Keratinocyte (primary cell): ENCODE measurements at regions not wholly inside any gene's neighbourhood (a gene's known extent, or its start where the extent isn't known, plus 50 kb on each side); places are given as distances from the start of the nearest gene placed in this dataset.

Source experiments
- DNase-seq: peaks from one replicate; pipeline ENCODE4 v3.0.0-alpha.2; 2011; ENCODE audit warnings: low read depth, missing footprints, low spot score
- FAIRE-seq: peaks from 2 replicates; lab custom pipeline; 2011; peaks lifted over from hg19 to GRCh38; lab: Jason Lieb, UNC
- H2AFZ ChIP-seq: 2 replicates; pipeline ENCODE4 v1.6.0; 2012; ENCODE audit warnings: low read length, control low read depth, inconsistent platforms; ENCODE audit not compliant: control insufficient read depth
- H3K27ac ChIP-seq: 2 replicates; pipeline ENCODE4 v1.5.1; 2011; ENCODE audit warnings: low read length; ENCODE audit not compliant: control insufficient read depth, insufficient read depth
- H3K27me3 ChIP-seq: 3 replicates; pipeline ENCODE4 v1.6.0; 2011; ENCODE audit warnings: low read length; ENCODE audit not compliant: control insufficient read depth, insufficient read depth; ENCODE audit errors: extremely low read depth
- H3K36me3 ChIP-seq, 2 experiments: 2 replicates in 1 of 2; 3 replicates in 1 of 2; pipeline ENCODE4 v1.5.1; 2011; ENCODE audit warnings: low read length in 2 of 2, mild to moderate bottlenecking in 1 of 2; ENCODE audit not compliant: control insufficient read depth in 2 of 2, insufficient read depth in 2 of 2; ENCODE audit errors: extremely low read depth in 1 of 2
- H3K4me1 ChIP-seq: 3 replicates; pipeline ENCODE4 v1.5.1; 2011; ENCODE audit warnings: low read length; ENCODE audit not compliant: control insufficient read depth, insufficient read depth; ENCODE audit errors: extremely low read depth
- H3K4me2 ChIP-seq: 3 replicates; pipeline ENCODE4 v1.6.0; 2011; ENCODE audit warnings: low read depth, low read length; ENCODE audit not compliant: control insufficient read depth, insufficient read depth; ENCODE audit errors: extremely low read depth
- H3K4me3 ChIP-seq, 3 experiments: fragments of 200-600 bp in 1 of 3; sonication (generic) in 1 of 3; 2 replicates in 2 of 3; 3 replicates in 1 of 3; pipeline ENCODE4 v1.5.1; 2011 to 2016; ENCODE audit warnings: low read length in 3 of 3, mild to moderate bottlenecking in 3 of 3, control low read depth in 2 of 3, inconsistent platforms in 1 of 3, low read depth in 1 of 3, mixed read lengths in 1 of 3, mixed run types in 1 of 3, moderate library complexity in 1 of 3; ENCODE audit not compliant: control insufficient read depth in 2 of 3, insufficient read depth in 2 of 3; ENCODE audit errors: extremely low read depth in 1 of 3
- H3K79me2 ChIP-seq: 2 replicates; pipeline ENCODE4 v1.6.0; 2012; ENCODE audit warnings: low read length; ENCODE audit not compliant: control insufficient read depth, insufficient read depth
- H3K9ac ChIP-seq: 3 replicates; pipeline ENCODE4 v1.6.0; 2011; ENCODE audit warnings: low read length; ENCODE audit not compliant: control insufficient read depth, insufficient read depth; ENCODE audit errors: extremely low read depth
- H3K9me1 ChIP-seq: 3 replicates; pipeline ENCODE4 v1.6.0; 2011; ENCODE audit warnings: low read length; ENCODE audit not compliant: control insufficient read depth, insufficient read depth; ENCODE audit errors: extremely low read depth
- H3K9me3 ChIP-seq: 2 replicates; pipeline ENCODE4 v1.5.1; 2012; ENCODE audit warnings: low read depth, low read length; ENCODE audit not compliant: control insufficient read depth
- H4K20me1 ChIP-seq: 3 replicates; pipeline ENCODE4 v1.6.0; 2011; ENCODE audit warnings: low read length; ENCODE audit not compliant: control insufficient read depth, insufficient read depth; ENCODE audit errors: extremely low read depth
- EZH2 ChIP-seq: IDR thresholded peaks from one replicate; pipeline ENCODE4 v1.6.1; 2012; ENCODE audit warnings: inconsistent platforms, mild to moderate bottlenecking, low read length, moderate library complexity
- dilution Hi-C: fragments of 300-500 bp; cut with MboI; formaldehyde crosslinking; loops from one replicate; pipeline ENCODE4 v1.7.0; 2020; ENCODE audit warnings: low sequenced_read_pairs; ENCODE audit not compliant: extremely low pct_ligation_motif_present
- TF ChIP-seq, protein P1 (sequence below), 3 experiments: IDR thresholded peaks in 1 of 3; conservative IDR thresholded peaks in 1 of 3; optimal IDR thresholded peaks in 1 of 3; 2 replicates in 2 of 3; 3 replicates in 1 of 3; pipeline versions ENCODE3 to v1.5.1; 2011; ENCODE audit warnings: low read length in 3 of 3, mild to moderate bottlenecking in 3 of 3, moderate library complexity in 2 of 3, control low read depth in 1 of 3, inconsistent platforms in 1 of 3; ENCODE audit not compliant: insufficient read depth in 2 of 3; ENCODE audit errors: extremely low read depth in 1 of 3

DNA sequence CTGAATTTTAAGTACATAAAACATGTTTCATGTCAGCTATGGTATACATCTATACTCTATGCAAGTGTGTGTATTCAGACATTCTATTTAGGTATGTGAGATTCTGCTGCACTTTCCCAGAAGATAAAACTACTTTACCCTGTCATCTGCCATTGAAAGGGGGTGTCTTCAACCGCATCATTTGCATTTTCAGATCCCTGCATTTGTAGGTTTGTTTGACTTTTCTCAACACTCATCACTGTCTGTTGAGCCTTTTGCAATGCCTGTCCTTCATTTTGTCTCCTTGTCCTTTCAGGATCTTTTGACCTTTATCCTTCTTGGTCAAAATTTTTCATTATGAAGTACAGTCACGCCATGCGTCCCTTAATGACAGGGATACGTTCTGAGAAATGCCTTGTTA lies 103.5 kb downstream of the TMA16 start:
- Histone ChIP-seq H3K4me1 (no peaks in the 10 kb centered on the region), H3K79me2 (no peaks in the 10 kb centered on the region), H3K9me1 (no peaks in the 10 kb centered on the region), H4K20me1 (no peaks in the 10 kb centered on the region), H2AFZ (no peak overlapping the region), H3K27me3 (no peaks in the 10 kb centered on the region), H3K27ac (no peak overlapping the region), H3K4me2 (no peak overlapping the region), H3K9me3 (no peaks in the 10 kb centered on the region), H3K9ac (no peak overlapping the region), H3K36me3 (no peaks in the 10 kb centered on the region), H3K4me3 (no peak overlapping the region)
- dilution Hi-C loops, result no loop called here
- FAIRE-seq (no peak), DNase-seq (no peak)
- TF ChIP-seq, protein P1, sequence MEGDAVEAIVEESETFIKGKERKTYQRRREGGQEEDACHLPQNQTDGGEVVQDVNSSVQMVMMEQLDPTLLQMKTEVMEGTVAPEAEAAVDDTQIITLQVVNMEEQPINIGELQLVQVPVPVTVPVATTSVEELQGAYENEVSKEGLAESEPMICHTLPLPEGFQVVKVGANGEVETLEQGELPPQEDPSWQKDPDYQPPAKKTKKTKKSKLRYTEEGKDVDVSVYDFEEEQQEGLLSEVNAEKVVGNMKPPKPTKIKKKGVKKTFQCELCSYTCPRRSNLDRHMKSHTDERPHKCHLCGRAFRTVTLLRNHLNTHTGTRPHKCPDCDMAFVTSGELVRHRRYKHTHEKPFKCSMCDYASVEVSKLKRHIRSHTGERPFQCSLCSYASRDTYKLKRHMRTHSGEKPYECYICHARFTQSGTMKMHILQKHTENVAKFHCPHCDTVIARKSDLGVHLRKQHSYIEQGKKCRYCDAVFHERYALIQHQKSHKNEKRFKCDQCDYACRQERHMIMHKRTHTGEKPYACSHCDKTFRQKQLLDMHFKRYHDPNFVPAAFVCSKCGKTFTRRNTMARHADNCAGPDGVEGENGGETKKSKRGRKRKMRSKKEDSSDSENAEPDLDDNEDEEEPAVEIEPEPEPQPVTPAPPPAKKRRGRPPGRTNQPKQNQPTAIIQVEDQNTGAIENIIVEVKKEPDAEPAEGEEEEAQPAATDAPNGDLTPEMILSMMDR (optimal IDR thresholded peaks at IDR 0.05 in 1 of 3, IDR thresholded peaks at IDR 0.05 in 1 of 3, conservative IDR thresholded peaks at IDR 0.05 in 1 of 3; ENCODE audit: extremely low read depth in 1 of 3, insufficient read depth in 2 of 3, low read length in 3 of 3), result no peak
- no peak for TF ChIP-seq EZH2

DNA sequence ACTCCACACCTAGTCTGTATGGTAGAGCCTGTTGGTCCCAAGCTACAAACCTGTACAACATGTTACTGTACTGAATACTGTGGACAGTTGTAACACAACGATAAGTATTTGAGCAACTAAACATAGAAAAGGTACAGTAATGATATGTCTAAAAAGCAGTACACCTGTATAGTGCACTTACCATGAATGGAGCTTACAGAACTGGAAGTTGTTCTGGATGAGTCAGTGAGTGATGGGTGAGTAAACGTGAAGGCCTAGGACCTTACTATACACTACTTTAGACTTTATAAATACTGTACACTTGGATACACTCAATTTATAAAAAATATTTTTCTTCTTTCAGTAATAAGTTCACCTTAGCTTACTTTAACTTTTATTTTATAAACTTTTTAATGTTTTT lies 104.0 kb downstream of the TMA16 start:
- Histone ChIP-seq H3K4me2 (no peak overlapping the region), H3K4me3 (no peak overlapping the region), H3K4me1 (no peaks in the 10 kb centered on the region), H2AFZ (no peak overlapping the region), H3K27ac (no peak overlapping the region), H3K27me3 (no peaks in the 10 kb centered on the region), H3K9ac (no peak overlapping the region), H3K9me1 (no peaks in the 10 kb centered on the region), H3K36me3 (no peaks in the 10 kb centered on the region), H3K9me3 (no peaks in the 10 kb centered on the region), H4K20me1 (no peaks in the 10 kb centered on the region), H3K79me2 (no peaks in the 10 kb centered on the region)
- no peak for FAIRE-seq
- no peak for DNase-seq
- no peak for TF ChIP-seq EZH2
- TF ChIP-seq, protein P1 (optimal IDR thresholded peaks at IDR 0.05 in 1 of 3, IDR thresholded peaks at IDR 0.05 in 1 of 3, conservative IDR thresholded peaks at IDR 0.05 in 1 of 3; ENCODE audit: extremely low read depth in 1 of 3, insufficient read depth in 2 of 3, low read length in 3 of 3), result no peak
- dilution Hi-C loops, result no loop called here
